Activated naive CD8-positive, alpha-beta T cell treated with anti-CD3 and anti-CD28 coated beads, Interleukin-2, amount 10 ng/mL, durations not matched to agents 7 days and 5 days (primary cell): ENCODE measurements at regions not wholly inside any gene's neighbourhood (a gene's known extent, or its start where the extent isn't known, plus 50 kb on each side); places are given as distances from the start of the nearest gene placed in this dataset.

Source experiments
- ATAC-seq: fragments of 150-1000 bp; cut with Tn5 transposase; one replicate; pipeline ENCODE4 v1.10.0; 2021; ENCODE audit warnings: low read depth, moderate library complexity
- POLR2A ChIA-PET: fragments of 350-600 bp; sonication (Branson Sonifier 250); formaldehyde crosslinking; loops from one replicate; lab custom pipeline; 2021; ENCODE audit warnings: antibody characterized with exemption; lab: Charles Lee
- DNase-seq: peaks from one replicate; pipeline ENCODE4 v3.0.0; 2021
- H3K27ac Mint-ChIP-seq: one replicate; pipeline ENCODE4 v1.8.0; 2022; ENCODE audit warnings: mild to moderate bottlenecking, mixed read lengths
- H3K27me3 Mint-ChIP-seq: one replicate; pipeline ENCODE4 v1.8.0; 2022; ENCODE audit warnings: mild to moderate bottlenecking, moderate library complexity, mixed read lengths
- H3K36me3 Mint-ChIP-seq: one replicate; pipeline ENCODE4 v1.8.0; 2021; ENCODE audit warnings: mild to moderate bottlenecking, mixed read lengths
- H3K4me1 Mint-ChIP-seq: one replicate; pipeline ENCODE4 v1.8.0; 2021; ENCODE audit warnings: mixed read lengths
- H3K4me3 Mint-ChIP-seq: one replicate; pipeline ENCODE4 v1.8.0; 2022; ENCODE audit warnings: mild to moderate bottlenecking, moderate library complexity, mixed read lengths
- H3K9me3 Mint-ChIP-seq: one replicate; pipeline ENCODE4 v1.8.0; 2021; ENCODE audit warnings: mixed read lengths

DNA sequence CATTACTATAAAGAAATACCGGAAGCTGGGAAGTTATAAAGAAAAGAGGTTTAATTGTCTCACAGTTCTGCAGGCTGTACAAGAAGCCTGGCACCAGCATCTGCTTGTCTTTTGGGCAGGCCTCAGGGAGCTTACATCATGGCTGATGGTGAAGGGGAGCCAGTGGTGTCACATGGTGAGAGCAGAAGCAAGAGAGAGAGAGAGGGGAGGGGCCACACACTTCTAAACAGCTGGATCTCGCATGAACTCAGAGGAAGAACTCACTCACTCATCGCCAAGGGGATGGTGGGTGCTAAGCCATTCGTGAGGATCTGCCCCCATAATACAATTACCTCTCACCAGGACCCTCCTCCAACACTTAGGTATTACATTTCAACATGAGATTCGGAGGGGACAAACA, 51.8 kb upstream of the ANKRD34C start:
- H3K27ac Mint-ChIP-seq, result no peak overlapping the region
- H3K9me3 Mint-ChIP-seq, result peaks cover 8% of the 10 kb centered on the region
- no peaks in the 10 kb centered on the region for H3K36me3 Mint-ChIP-seq
- H3K4me1 Mint-ChIP-seq, result no peaks in the 10 kb centered on the region
- no peak for ATAC-seq
- H3K4me3 Mint-ChIP-seq, result no peak overlapping the region
- POLR2A ChIA-PET, result no interaction called here
- DNase-seq, result no peak
- peaks cover 8% of the 10 kb centered on the region for H3K27me3 Mint-ChIP-seq

DNA sequence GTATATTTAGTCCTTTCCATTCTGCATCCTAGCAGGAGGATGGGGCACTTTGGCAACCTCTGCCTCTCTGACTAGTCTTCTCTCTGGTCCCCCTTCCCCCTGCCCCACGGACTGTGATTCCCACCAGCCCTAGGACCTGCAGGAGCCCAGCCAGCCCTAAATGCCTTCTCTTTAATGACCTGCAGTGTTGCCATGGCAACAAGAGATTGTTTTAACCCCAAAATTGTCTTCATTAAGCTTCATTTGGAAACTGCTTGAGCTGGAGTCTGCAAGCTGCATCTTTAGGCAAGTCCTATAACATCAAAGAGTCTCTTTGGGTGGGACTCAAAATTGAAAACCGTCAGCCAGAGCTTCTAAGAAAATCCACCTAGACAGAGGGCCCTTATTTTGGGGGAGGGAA, 59.7 kb upstream of the ANKRD34C start:
- ATAC-seq (no peak), DNase-seq (no peak)
- peaks cover 6% of the 10 kb centered on the region for H3K27me3 Mint-ChIP-seq
- POLR2A ChIA-PET, result no interaction called here
- no peaks in the 10 kb centered on the region for H3K4me1 Mint-ChIP-seq
- no peaks in the 10 kb centered on the region for H3K9me3 Mint-ChIP-seq
- H3K27ac Mint-ChIP-seq, result no peak overlapping the region
- H3K36me3 Mint-ChIP-seq, result no peaks in the 10 kb centered on the region
- H3K4me3 Mint-ChIP-seq, result no peak overlapping the region

DNA sequence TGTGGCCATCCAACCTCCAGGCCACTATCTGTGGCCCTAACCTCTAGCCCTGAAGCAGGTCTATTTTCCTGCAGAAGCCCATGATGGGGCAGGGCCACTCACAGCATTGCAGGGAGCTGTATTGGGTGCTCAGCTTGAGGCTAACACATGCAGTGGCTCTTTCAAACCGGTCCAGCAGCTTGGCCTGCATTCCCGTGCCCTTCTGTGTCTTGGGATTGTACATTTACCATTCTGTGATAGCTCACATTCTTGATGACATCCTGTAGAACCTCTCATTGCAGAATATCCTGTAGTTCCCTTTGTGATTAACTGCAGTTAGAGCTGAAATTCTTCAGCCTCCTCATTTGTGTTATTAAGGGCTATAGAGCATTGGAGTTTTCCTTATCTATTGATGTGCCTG, 60.8 kb upstream of the ANKRD34C start:
- no peak overlapping the region for H3K4me3 Mint-ChIP-seq
- H3K4me1 Mint-ChIP-seq, result no peaks in the 10 kb centered on the region
- no peak for DNase-seq
- ATAC-seq, result no peak
- H3K27me3 Mint-ChIP-seq, result peaks cover 10% of the 10 kb centered on the region
- no peak overlapping the region for H3K27ac Mint-ChIP-seq
- H3K9me3 Mint-ChIP-seq, result no peaks in the 10 kb centered on the region
- no peaks in the 10 kb centered on the region for H3K36me3 Mint-ChIP-seq
- POLR2A ChIA-PET, result no interaction called here

DNA sequence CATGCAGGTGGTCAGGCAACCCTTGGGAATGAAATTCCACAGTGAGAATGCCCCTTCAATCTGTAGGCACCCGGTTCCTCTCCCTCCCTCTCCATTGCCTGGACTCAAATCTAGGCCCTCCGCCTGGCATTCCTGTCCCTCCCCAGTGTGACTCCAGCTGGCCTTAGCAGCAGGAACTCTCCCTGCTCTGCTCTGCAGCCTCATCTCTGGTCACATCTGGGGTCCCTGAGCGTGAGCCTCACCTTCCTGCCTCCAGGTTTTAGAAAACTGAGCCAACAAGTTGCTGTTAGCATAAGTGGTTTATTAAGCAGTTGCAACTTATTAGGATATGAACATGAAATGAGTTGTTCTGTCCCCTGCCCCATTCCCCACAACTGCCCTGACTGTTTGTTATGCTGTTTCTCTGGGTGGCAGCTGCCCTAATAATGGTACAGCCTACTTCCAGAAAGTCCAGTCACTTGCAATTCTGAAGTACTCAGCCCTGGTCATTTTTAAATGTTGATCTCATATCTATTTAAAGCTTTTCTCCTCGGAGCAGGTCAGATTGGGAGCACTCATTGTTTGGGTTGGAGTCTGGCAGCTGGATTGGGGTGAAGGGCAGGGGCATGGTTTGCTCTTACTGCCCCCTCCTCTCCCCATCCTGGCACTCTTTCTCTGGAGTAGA, 63.0 kb upstream of the ANKRD34C start:
- Mint-ChIP-seq H3K9me3 (no peaks in the 10 kb centered on the region), H3K4me3 (no peak overlapping the region), H3K4me1 (no peaks in the 10 kb centered on the region), H3K36me3 (no peaks in the 10 kb centered on the region), H3K27ac (no peak overlapping the region), H3K27me3 (peaks cover 17% of the 10 kb centered on the region)
- DNase-seq (no peak), ATAC-seq (no peak)
- POLR2A ChIA-PET, result no interaction called here

DNA sequence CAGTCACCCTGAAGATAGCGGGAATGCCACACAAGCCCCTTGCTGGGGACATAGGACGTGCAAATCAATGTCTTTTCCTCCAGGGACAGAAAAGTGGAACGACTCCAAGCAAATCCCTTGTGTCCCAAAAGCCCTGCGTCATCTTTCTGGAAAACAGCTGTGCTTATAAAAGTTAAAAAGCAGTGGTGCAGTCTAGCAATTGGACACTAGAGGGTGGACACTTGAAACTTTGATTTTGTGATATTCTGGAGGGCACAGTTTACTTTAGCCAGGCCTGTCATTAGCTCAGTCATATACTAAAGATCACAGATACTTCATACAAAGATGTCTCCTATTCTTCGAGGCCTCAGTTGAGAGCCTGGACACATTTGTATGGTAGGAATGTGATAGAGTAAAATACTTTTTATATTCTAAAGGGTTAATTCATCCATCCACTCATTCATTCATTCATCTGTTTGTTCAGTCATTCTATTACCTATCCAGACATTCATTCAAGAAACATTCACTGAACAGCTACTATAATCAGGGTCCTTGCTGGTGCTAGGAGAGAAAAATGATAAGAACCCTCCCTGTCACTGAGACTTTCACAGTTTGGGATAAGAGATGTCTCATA, 63.8 kb upstream of the ANKRD34C start:
- no peaks in the 10 kb centered on the region for H3K36me3 Mint-ChIP-seq
- DNase-seq (no peak), ATAC-seq (no peak)
- H3K4me3 Mint-ChIP-seq, result no peak overlapping the region
- POLR2A ChIA-PET, result no interaction called here
- H3K4me1 Mint-ChIP-seq, result no peaks in the 10 kb centered on the region
- peaks cover 21% of the 10 kb centered on the region for H3K27me3 Mint-ChIP-seq
- no peaks in the 10 kb centered on the region for H3K9me3 Mint-ChIP-seq
- no peak overlapping the region for H3K27ac Mint-ChIP-seq

DNA sequence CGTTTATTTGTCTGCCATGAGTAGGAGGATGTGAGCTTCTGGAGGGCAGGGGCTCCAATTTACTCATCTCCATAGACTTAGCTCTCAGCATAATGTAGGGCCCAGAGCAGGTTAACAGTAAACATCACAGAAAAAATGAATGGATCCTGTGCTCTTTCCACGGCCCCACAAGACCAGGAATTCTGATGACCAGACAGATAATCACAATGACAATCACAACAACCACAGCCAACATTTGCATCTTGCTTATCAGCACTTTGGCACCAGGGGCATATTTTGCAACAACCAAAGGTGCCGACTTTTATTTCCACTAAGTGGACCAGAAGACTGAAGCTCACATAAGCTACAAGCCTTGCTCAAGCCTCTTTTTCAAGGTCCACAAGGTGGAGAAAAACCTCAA, 68.9 kb upstream of the ANKRD34C start:
- Mint-ChIP-seq H3K27ac (no peak overlapping the region), H3K36me3 (no peaks in the 10 kb centered on the region), H3K9me3 (no peaks in the 10 kb centered on the region), H3K4me1 (no peaks in the 10 kb centered on the region), H3K27me3 (peaks cover 33% of the 10 kb centered on the region), H3K4me3 (no peak overlapping the region)
- POLR2A ChIA-PET, result no interaction called here
- ATAC-seq (no peak), DNase-seq (no peak)

DNA sequence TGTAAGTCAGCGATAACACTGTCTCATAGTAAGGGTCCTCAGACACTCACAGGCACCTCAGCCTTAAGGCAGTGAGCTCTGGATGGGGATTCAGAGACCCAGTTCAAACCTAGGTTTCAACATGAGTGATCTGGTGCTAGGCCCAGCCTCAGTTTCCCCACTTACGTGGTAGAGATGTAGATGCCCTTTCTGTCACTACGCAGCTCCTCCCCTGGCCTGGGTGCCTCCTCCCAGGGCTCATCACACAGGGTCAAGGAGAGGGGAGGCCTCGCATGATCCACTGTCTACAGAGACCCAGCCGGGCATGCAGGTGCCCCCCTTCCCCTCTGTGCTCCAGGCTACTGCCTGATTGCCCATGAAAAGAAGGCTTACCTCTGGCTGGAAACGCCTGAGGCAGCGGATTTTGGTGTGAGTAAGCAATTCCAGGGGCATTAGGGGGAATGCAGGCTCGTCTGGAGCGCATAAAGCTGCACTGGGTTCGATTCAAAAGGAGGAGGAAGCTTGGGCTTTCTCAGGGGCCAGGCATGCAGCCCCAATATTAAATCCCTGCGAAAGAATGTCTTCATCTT, 69.8 kb upstream of the ANKRD34C start:
- peaks cover 41% of the 10 kb centered on the region for H3K27me3 Mint-ChIP-seq
- H3K4me3 Mint-ChIP-seq, result no peak overlapping the region
- H3K36me3 Mint-ChIP-seq, result no peaks in the 10 kb centered on the region
- no peaks in the 10 kb centered on the region for H3K9me3 Mint-ChIP-seq
- no peak for ATAC-seq
- no peak for DNase-seq
- POLR2A ChIA-PET, result no interaction called here
- H3K27ac Mint-ChIP-seq, result no peak overlapping the region
- no peaks in the 10 kb centered on the region for H3K4me1 Mint-ChIP-seq

DNA sequence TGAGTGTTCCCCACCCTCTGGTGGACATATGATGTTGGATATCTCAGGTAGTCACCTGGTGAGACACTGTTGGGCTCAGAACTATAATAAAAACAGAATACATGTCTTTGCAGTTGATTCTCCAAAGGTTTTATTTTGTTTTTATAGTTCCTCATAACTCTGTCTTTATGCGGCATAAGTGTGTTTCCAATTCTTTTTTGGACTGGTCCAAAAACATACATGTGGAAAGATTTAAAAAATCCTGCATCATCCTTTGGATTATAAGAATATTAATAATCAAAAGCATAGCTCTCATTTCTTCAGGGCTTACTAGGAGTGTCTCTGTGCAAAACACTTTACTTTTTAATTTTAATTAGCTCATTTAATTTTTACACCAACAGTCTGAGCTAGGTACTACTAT, 71.0 kb upstream of the ANKRD34C start:
- DNase-seq (no peak), ATAC-seq (no peak)
- Mint-ChIP-seq H3K27ac (no peak overlapping the region), H3K36me3 (no peaks in the 10 kb centered on the region), H3K4me1 (no peaks in the 10 kb centered on the region), H3K9me3 (no peaks in the 10 kb centered on the region), H3K27me3 (peaks cover 38% of the 10 kb centered on the region), H3K4me3 (no peak overlapping the region)
- POLR2A ChIA-PET, result no interaction called here

DNA sequence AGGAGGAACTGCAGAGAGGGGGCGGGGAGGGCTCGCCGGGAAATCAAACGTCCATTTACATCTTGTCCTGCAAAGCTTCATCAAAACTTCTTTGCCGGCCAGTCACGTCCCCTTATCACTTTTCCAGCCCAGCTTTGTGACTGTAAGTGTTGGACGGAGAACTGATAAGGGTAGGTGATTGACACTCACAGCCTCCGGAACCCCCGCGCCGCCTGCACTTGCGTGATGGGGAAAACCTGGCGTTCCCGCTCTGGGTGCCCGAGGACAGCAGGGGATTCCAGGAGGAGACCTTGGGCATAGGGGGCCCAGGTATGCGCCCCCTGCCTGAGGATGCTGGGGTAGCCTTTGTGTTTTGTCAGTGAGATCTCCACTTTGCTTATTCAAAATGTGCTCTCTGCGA, 72.8 kb upstream of the ANKRD34C start:
- peaks cover 36% of the 10 kb centered on the region for H3K27me3 Mint-ChIP-seq
- H3K9me3 Mint-ChIP-seq, result no peaks in the 10 kb centered on the region
- no peaks in the 10 kb centered on the region for H3K4me1 Mint-ChIP-seq
- POLR2A ChIA-PET, result no interaction called here
- no peak overlapping the region for H3K27ac Mint-ChIP-seq
- DNase-seq (no peak), ATAC-seq (no peak)
- H3K4me3 Mint-ChIP-seq, result no peak overlapping the region
- no peaks in the 10 kb centered on the region for H3K36me3 Mint-ChIP-seq

DNA sequence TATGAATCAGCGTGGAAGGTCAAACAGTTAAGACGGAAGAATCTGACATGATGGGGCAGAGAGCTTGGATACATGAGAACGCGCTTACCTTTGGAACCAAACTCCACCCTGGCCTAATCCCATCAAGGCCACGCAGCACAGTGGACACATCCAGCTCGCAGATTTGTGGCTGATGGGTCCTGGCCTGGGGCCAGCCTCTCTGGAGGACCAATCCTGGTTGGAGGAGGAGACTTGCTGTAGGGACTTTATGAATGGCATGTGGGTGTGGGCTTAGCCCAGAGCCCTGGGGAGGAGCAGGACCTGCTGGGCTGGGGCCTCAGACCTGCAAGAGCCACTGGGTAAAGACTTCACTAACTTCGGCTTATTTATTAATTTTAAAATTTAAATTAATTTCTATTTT, 73.4 kb upstream of the ANKRD34C start:
- H3K27me3 Mint-ChIP-seq, result peaks cover 30% of the 10 kb centered on the region
- DNase-seq (no peak), ATAC-seq (no peak)
- POLR2A ChIA-PET, result no interaction called here
- H3K9me3 Mint-ChIP-seq, result no peaks in the 10 kb centered on the region
- no peaks in the 10 kb centered on the region for H3K36me3 Mint-ChIP-seq
- no peak overlapping the region for H3K27ac Mint-ChIP-seq
- H3K4me1 Mint-ChIP-seq, result no peaks in the 10 kb centered on the region
- no peak overlapping the region for H3K4me3 Mint-ChIP-seq

DNA sequence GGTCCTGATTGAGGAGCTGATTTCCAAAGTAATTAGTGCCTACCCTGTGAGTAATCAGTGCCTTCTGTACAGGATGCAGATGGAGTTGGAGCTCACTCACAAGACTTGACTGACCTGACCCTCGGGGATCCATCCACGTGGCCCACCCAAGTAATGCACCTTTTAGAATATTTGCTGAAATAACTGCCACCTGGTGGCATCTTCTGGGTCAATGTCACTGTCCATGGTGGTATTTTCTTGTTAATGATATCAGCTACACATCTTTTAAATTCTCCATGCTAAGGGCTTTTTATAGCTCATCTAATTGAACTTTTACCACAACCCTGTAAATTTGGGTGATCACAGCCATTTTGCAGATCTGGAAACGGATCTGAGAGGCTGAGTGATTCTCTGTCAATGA, 74.3 kb upstream of the ANKRD34C start:
- Mint-ChIP-seq H3K9me3 (no peaks in the 10 kb centered on the region), H3K27me3 (peaks cover 30% of the 10 kb centered on the region), H3K27ac (no peak overlapping the region), H3K4me3 (no peak overlapping the region), H3K36me3 (no peaks in the 10 kb centered on the region), H3K4me1 (no peaks in the 10 kb centered on the region)
- ATAC-seq (no peak), DNase-seq (no peak)
- POLR2A ChIA-PET, result no interaction called here

DNA sequence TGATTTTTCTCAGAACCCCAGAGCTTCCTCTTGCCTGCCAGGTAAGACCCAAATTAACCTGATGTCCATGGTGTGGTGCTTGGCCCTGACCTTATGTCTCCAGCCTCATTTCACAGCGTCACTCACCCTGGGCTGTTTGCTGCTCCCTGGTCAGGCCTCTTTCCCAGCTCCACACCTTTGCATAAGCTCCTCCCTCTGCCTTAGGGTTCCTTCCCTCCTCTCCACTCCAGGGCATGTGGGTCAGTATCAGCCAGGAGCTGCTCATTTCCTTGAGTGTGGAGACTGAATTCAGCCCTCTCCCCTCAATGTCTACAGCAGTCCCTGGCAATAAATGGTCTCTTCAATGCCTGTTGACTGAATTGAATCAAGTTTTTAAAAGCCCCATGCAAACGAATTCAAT, 75.6 kb upstream of the ANKRD34C start:
- H3K27ac Mint-ChIP-seq, result no peak overlapping the region
- no peaks in the 10 kb centered on the region for H3K36me3 Mint-ChIP-seq
- no peak overlapping the region for H3K4me3 Mint-ChIP-seq
- ATAC-seq (no peak), DNase-seq (no peak)
- POLR2A ChIA-PET, result no interaction called here
- no peaks in the 10 kb centered on the region for H3K9me3 Mint-ChIP-seq
- peaks cover 30% of the 10 kb centered on the region for H3K27me3 Mint-ChIP-seq
- H3K4me1 Mint-ChIP-seq, result no peaks in the 10 kb centered on the region

DNA sequence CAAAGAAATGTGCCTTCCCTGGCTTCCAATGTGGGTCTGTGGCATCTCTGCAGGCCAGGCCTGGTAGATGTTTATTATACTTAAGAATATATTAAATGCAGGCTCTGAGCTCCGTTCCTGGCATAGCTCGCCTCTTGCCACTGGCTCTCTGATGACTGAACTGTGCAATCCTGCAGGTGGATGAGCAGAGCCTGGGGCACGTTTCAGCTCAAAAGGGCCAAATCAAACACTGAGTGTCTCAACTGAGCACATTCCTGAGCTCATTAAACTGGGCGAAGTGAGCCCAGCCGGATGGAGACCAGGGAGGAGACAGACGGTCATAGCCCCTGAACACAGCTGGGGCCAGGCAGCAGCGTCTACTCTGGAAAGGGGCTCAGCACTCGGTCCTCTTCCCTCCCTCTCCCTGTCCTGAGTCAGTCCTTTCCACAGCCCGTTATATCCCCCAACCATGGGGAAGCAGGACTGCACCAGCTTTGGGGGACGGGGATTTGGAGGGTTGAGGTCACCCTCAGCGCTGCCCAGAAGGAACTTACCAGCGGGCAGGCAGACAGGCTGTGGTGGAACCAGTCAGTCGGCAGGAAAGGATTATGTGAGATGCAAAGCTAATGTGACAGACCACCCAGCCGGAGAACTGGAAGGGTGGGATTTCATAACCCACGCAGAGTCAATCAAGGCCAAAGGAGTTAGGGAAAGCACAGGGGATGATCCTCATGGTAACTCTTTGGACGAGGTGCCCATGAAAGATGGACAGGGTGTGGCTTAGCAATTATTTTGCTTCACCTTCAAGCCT, 77.4 kb upstream of the ANKRD34C start:
- no peaks in the 10 kb centered on the region for H3K4me1 Mint-ChIP-seq
- POLR2A ChIA-PET, result no interaction called here
- no peaks in the 10 kb centered on the region for H3K36me3 Mint-ChIP-seq
- no peak overlapping the region for H3K27ac Mint-ChIP-seq
- no peaks in the 10 kb centered on the region for H3K9me3 Mint-ChIP-seq
- ATAC-seq, result no peak
- H3K27me3 Mint-ChIP-seq, result peaks cover 28% of the 10 kb centered on the region
- DNase-seq, result no peak
- no peak overlapping the region for H3K4me3 Mint-ChIP-seq

DNA sequence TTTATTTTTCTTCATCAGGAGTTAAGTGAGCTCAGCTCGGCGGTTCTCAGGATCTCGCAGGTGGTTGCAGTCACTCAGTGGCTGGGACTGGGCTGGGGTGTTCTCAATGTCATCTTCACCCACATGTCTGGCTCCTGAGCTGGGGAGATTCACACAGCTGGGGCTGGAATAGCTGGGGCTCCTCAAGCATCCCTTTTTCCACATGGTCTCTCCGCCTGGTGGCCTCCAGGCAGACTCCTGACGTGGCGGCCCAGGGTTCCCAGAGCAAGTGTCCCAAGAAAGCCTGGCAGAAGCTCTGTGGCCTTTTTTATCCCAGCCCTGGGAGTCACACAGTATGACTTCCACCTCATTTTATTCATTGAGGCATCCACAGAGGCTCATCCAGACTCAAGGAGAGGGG, 84.1 kb upstream of the ANKRD34C start:
- H3K4me3 Mint-ChIP-seq, result no peak overlapping the region
- no peak for ATAC-seq
- POLR2A ChIA-PET, result no interaction called here
- H3K9me3 Mint-ChIP-seq, result no peaks in the 10 kb centered on the region
- no peaks in the 10 kb centered on the region for H3K4me1 Mint-ChIP-seq
- peaks cover 15% of the 10 kb centered on the region for H3K27me3 Mint-ChIP-seq
- no peak overlapping the region for H3K27ac Mint-ChIP-seq
- DNase-seq, result no peak
- H3K36me3 Mint-ChIP-seq, result no peaks in the 10 kb centered on the region
